ENCODE measurements at regions not wholly inside any gene's neighbourhood (a gene's known extent, or its start where the extent isn't known, plus 50 kb on each side); places are given as distances from the start of the nearest gene placed in this dataset.
"Not testable (repeated sequence)": the region's sequence is repeated elsewhere in the genome, so short reads cannot be mapped to it uniquely, and the experiment has no call there.

DNA sequence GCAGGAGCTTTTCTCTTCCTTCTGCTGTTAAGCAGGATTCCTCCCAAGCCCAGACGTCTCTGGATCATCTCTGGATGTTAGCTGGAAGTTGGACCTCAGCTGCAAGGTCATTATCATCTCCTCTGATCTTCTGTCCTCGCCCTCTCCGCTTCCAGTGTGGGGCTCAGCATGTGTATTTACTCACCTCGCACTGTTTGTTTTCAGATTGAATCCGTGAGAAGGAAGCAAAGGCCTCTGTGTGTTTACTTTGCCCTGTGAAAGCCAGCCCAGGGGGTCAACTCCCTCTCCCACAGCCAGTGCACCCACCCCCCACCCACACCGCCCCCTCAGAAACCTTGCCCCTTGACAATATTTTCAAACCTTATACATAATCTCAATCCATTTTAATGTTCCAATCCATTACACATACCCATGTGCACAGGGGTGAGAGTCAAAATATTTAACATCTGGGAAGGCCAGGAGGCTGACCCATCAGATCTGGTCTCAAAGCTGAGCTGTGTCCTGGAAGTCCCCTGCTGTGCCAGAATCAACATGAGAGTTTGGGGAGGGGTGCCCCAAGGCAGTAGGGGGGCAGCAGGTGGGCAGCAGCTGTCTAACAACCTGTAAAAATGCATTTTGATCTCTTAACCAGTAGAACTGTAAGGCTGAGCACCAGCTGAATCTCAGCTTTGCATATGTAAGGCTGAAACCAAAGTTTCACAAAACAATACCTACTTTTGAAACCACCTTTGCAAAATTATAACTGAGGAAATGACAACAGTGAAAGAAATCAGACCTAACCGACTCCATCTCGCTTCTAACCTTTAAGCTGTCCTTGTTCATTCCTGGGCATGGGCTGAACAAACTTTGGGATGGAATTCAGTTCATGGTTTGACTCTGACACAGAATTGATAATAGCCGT is 157.9 kb downstream of the ZNF664 start:
- Mint-ChIP-seq H3K27ac (no peak overlapping the region), H3K4me3 (no peak overlapping the region), H3K9me3 (no peaks in the 10 kb centered on the region), H3K36me3 (ENCODE audit: low read depth) (no peaks in the 10 kb centered on the region), H3K4me1 (no peaks in the 10 kb centered on the region), H3K27me3 (peaks cover 11% of the 10 kb centered on the region)
- ATAC-seq (replicated peaks) = no peak

DNA sequence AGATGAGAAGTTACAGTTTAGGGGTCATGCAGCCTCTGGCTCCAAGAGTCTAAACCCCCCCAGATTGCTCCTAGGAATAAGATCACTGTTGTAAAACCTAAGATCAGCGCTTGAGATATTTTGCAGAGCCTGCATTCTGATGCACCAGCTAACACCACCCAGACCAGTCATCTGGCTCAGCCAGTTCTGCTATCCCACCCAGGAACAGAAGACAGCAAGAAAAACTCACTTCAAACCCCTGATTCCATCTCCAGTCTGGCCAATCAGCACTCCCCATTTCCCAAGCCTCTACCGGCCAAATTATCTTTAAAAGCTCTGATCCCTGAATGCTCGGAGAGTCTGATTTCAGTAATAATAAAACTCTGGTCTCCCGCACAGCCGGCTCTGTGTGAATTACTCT is 158.6 kb downstream of the ZNF664 start:
- H3K27me3 Mint-ChIP-seq = peaks cover 10% of the 10 kb centered on the region
- no peaks in the 10 kb centered on the region for H3K4me1 Mint-ChIP-seq
- no peak overlapping the region for H3K4me3 Mint-ChIP-seq
- no peak overlapping the region for H3K27ac Mint-ChIP-seq
- H3K36me3 Mint-ChIP-seq (ENCODE audit: low read depth) = no peaks in the 10 kb centered on the region
- H3K9me3 Mint-ChIP-seq = no peaks in the 10 kb centered on the region
- ATAC-seq (replicated peaks) = no peak

- Mint-ChIP-seq H3K9me3 (peaks cover 5% of the 10 kb centered on the region), H3K4me1 (no peaks in the 10 kb centered on the region), H3K27me3 (peaks cover 8% of the 10 kb centered on the region), H3K36me3 (ENCODE audit: low read depth) (no peaks in the 10 kb centered on the region), H3K27ac (no peak overlapping the region), H3K4me3 (no peak overlapping the region)
- no peak for ATAC-seq (replicated peaks)
Measured at GRCh38 chr12:124132530-124132929, 159.5 kb downstream of the ZNF664 start.

DNA sequence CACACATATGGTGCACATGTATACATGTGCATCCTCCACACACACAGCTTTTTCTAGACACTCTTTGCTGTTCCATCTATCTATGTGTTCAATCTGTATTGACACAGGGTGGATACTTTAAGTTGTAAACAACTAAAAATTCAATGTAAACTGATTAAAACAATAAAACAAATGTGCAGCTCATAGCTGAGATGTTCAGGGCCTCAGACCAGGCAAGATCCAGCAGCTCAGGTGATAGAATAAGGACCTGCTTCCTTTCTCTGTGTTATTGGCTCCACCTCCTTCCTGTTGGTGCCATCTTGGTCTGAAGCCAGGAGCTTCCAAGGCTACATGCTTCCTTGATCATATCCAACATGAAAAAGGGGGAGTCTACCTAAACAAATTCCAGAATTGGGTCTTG is 158.1 kb upstream of the RFLNA start:
- Mint-ChIP-seq H3K4me3 (no peak overlapping the region), H3K36me3 (ENCODE audit: low read depth) (no peaks in the 10 kb centered on the region), H3K27me3 (peaks cover 22% of the 10 kb centered on the region)

DNA sequence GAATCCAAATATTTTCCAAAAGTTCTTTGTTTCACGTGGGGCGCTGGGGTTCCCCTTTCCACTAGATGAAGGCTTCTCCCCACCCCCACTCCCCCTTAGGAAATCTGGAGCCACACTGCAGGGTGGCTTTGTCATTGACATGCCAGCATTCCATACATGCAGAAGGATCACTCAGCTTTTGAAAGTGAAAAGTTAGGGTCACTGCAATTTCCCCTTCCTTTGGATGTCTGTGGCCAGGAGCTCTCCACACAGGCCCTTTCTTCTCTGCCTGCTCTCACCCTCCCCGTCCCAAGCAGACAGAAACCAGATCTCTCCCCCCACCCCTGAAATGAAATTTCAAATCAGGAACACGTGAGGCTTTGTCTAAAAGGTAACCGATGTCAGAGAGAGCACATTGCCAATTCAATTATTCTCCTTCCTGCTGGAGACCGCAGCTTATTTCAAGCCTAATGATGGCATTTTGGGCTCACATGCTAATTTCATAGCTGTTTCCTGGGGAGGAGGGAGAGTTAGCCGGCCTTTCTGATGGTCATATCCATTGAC is 153.9 kb upstream of the RFLNA start:
- Mint-ChIP-seq H3K36me3 (ENCODE audit: low read depth) (no peaks in the 10 kb centered on the region), H3K4me3 (no peak overlapping the region), H3K9me3 (peaks cover 9% of the 10 kb centered on the region), H3K4me1 (no peaks in the 10 kb centered on the region), H3K27ac (no peak overlapping the region), H3K27me3 (peaks cover 46% of the 10 kb centered on the region)
- no peak for ATAC-seq (replicated peaks)

More for the DNA sequence above, 158.1 kb upstream of the RFLNA start:
- Mint-ChIP-seq H3K27ac (no peak overlapping the region), H3K4me1 (no peaks in the 10 kb centered on the region), H3K9me3 (peaks cover 9% of the 10 kb centered on the region)
- ATAC-seq (replicated peaks) = no peak

- H3K4me3 Mint-ChIP-seq, H3K4me1 Mint-ChIP-seq: not testable (repeated sequence)
- H3K27me3 Mint-ChIP-seq = peaks cover 46% of the 10 kb centered on the region
Measured at GRCh38 chr12:124141611-124142010, 153.3 kb upstream of the RFLNA start.

GRCh38 chr12:124142395-124143035 is 152.4 kb upstream of the RFLNA start:
- ATAC-seq (replicated peaks) = no peak
- Mint-ChIP-seq H3K36me3 (ENCODE audit: low read depth) (no peaks in the 10 kb centered on the region), H3K4me3 (no peak overlapping the region), H3K27ac (no peak overlapping the region), H3K27me3 (peaks cover 46% of the 10 kb centered on the region), H3K9me3 (peaks cover 4% of the 10 kb centered on the region), H3K4me1 (no peaks in the 10 kb centered on the region)

More at GRCh38 chr12:124141611-124142010, 153.3 kb upstream of the RFLNA start:
- not testable (repeated sequence) for H3K27ac Mint-ChIP-seq; H3K9me3 Mint-ChIP-seq; ATAC-seq (replicated peaks); H3K36me3 Mint-ChIP-seq (ENCODE audit: low read depth)

GRCh38 chr12:124143726-124144125 is 151.2 kb upstream of the RFLNA start:
- H3K27ac Mint-ChIP-seq = no peak overlapping the region
- no peaks in the 10 kb centered on the region for H3K36me3 Mint-ChIP-seq (ENCODE audit: low read depth)
- no peaks in the 10 kb centered on the region for H3K9me3 Mint-ChIP-seq
- H3K27me3 Mint-ChIP-seq = peaks cover 45% of the 10 kb centered on the region
- H3K4me3 Mint-ChIP-seq = no peak overlapping the region
- H3K4me1 Mint-ChIP-seq = no peaks in the 10 kb centered on the region
- ATAC-seq (replicated peaks) = no peak

DNA sequence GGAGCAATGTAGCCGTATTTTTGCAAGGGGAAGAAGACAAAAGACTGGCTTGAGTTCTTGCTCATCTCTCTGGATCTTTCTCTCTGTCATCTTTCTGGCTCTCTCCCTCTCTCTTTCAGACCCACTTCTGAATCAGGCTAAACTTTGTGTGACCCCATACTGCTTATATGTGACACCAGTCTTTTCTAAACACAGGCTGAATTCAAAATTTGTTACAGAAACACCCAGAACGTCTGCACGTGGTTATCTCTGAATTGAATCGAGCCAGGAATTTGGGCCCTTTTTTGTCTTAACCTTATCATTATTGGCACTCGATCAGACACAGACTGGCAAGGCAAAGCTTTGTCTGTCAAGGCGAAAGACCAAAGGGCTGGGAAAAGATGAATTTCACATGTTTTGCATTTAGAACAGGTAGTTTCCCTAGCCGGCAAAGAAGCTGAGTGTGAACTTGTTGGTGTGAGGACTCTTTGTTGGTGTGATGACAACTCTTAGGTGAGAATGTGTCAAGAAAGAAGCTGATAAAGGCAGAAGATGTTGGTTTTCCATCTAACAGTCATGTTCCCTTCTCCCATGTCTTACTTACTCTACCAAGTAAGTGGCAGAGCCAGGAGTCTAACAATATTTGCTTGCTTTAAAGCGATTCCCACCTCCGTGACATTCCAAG is 150.2 kb upstream of the RFLNA start:
- H3K4me3 Mint-ChIP-seq = no peak overlapping the region
- no peaks in the 10 kb centered on the region for H3K9me3 Mint-ChIP-seq
- H3K27ac Mint-ChIP-seq = no peak overlapping the region
- H3K36me3 Mint-ChIP-seq (ENCODE audit: low read depth) = no peaks in the 10 kb centered on the region
- peaks cover 45% of the 10 kb centered on the region for H3K27me3 Mint-ChIP-seq
- no peak for ATAC-seq (replicated peaks)
- no peaks in the 10 kb centered on the region for H3K4me1 Mint-ChIP-seq

DNA sequence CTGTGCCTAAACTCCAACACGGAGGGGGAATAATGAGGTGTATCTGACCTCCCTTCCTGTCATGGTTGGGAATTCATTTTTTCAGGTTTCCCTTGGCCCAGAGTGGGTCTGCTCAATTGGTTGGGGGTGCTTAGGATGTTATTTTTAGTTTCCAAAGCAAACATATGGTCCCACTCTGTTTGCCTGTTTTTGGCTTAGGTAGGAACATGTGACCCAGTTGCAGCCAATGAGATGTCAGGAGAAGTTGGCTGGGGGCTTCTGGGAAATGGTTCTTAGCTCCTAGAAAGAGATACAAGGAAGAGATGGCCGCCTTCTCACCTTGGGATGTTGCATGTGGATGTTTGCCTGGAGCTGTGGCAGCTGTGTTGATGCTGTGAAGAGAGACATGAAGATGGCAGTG is 147.9 kb upstream of the RFLNA start:
- peaks cover 32% of the 10 kb centered on the region for H3K27me3 Mint-ChIP-seq
- no peaks in the 10 kb centered on the region for H3K9me3 Mint-ChIP-seq
- ATAC-seq (replicated peaks) = no peak
- no peak overlapping the region for H3K27ac Mint-ChIP-seq
- no peaks in the 10 kb centered on the region for H3K4me1 Mint-ChIP-seq
- no peaks in the 10 kb centered on the region for H3K36me3 Mint-ChIP-seq (ENCODE audit: low read depth)
- H3K4me3 Mint-ChIP-seq = no peak overlapping the region

DNA sequence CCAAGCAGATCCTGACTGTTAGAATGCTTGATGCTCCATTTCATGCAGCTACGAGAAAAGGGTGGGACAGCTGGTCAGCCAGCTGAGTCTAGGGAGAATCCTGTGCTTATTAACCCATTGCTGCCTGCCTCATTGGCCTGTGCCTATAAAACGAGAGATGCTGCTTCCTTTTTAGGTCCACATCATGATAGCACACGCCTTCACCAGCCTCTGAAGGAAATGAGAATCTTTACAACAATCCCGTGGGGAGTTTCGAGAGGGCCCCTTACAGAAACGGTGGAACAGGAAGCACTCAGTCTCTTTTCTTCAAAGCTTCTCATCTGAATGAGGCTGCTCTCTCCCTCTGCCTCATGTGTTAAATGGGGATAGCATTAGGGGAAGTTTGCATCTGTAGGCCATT is 147.3 kb upstream of the RFLNA start:
- Mint-ChIP-seq H3K27me3 (peaks cover 29% of the 10 kb centered on the region), H3K9me3 (no peaks in the 10 kb centered on the region), H3K36me3 (ENCODE audit: low read depth) (no peaks in the 10 kb centered on the region), H3K27ac (no peak overlapping the region), H3K4me1 (no peaks in the 10 kb centered on the region), H3K4me3 (no peak overlapping the region)
- no peak for ATAC-seq (replicated peaks)

DNA sequence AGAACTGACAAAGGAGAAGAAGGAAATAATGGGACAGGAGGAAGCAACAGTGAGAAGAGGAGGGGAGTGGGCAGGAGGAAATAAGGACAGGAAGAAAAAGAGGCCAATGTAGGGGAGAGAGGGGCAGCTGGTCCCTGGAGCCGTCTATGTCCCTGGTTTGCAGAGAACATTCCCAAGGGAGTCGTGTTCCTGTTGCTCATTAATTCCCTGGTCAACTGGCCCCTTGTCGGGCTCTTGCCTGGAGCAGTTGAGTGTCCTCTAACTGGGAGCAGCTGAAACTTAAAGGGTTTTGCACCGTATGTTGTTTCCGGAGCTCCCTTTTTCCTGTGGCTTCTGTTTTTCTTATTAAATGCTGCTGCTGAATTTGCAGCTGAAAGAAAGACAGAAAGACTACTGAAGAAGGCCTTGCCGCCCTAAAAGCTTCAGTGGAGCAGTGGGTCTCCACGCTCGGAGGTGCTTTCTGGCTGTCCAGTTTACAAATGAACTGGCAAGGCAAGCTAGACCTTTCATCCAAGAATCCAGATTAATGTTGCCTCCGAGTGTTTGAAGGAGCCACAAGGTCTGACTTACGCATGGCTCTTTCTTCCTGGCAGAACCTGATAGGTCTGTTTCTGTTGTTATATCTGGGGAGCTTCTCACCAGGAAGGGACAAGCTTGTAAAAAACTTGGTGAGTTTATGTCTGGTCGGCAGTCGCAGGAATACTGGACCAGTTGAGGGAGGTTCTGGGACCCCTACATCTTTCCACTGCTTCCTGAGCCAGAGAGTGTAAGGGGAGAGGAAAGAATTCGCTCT is 146.2 kb upstream of the RFLNA start:
- H3K27me3 Mint-ChIP-seq = peaks cover 26% of the 10 kb centered on the region
- no peak for ATAC-seq (replicated peaks)
- no peaks in the 10 kb centered on the region for H3K36me3 Mint-ChIP-seq (ENCODE audit: low read depth)
- H3K9me3 Mint-ChIP-seq = no peaks in the 10 kb centered on the region
- no peak overlapping the region for H3K4me3 Mint-ChIP-seq
- no peaks in the 10 kb centered on the region for H3K4me1 Mint-ChIP-seq
- no peak overlapping the region for H3K27ac Mint-ChIP-seq

DNA sequence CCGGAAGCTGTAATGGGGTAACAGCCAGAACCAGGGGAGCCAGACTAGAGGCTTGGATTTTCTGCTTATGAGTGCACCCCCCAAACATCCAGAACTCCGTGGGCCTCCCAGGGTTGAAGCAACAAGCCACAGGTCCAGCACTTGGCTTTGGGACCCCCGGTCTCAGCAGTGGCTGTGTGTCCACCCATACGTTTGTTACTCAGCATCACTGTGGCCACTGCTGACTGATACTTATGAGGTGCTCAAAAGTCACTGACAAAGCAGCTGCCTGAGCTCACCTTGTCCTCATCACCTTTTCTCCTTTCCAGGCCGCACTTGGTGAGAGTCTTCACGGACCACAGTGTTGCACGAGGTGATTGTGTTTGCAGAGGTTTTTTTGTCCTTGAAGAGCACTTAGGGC is 145.6 kb upstream of the RFLNA start:
- no peak overlapping the region for H3K4me3 Mint-ChIP-seq
- H3K27ac Mint-ChIP-seq = no peak overlapping the region
- no peaks in the 10 kb centered on the region for H3K4me1 Mint-ChIP-seq
- no peak for ATAC-seq (replicated peaks)
- H3K9me3 Mint-ChIP-seq = no peaks in the 10 kb centered on the region
- no peaks in the 10 kb centered on the region for H3K36me3 Mint-ChIP-seq (ENCODE audit: low read depth)
- peaks cover 22% of the 10 kb centered on the region for H3K27me3 Mint-ChIP-seq

- Mint-ChIP-seq H3K4me1 (no peaks in the 10 kb centered on the region), H3K27me3 (peaks cover 14% of the 10 kb centered on the region), H3K36me3 (ENCODE audit: low read depth) (no peaks in the 10 kb centered on the region), H3K9me3 (no peaks in the 10 kb centered on the region), H3K4me3 (no peak overlapping the region), H3K27ac (no peak overlapping the region)
- no peak for ATAC-seq (replicated peaks)
Measured at GRCh38 chr12:124150168-124150567, 144.7 kb upstream of the RFLNA start.

All from activated T-helper 17 cell treated with anti-CD3 and anti-CD28 coated beads, Interleukin-2, amount 50 U/mL, for 72 hours (primary cell).